GM19463 (cell line): ENCODE measurements at regions not wholly inside any gene's neighbourhood (a gene's known extent, or its start where the extent isn't known, plus 50 kb on each side); places are given as distances from the start of the nearest gene placed in this dataset.
"Not testable (repeated sequence)": the region's sequence is repeated elsewhere in the genome, so short reads cannot be mapped to it uniquely, and the experiment has no call there.

Source experiments
- ATAC-seq: cut with Tn5 transposase; IDR thresholded peaks from one replicate; pipeline ENCODE4 v1.9.1; 2021; ENCODE audit warnings: mild to moderate bottlenecking, moderate library complexity; ENCODE audit not compliant: unreplicated experiment

- ATAC-seq = no peak
Observed at GRCh38 chr3:137582484-137582883, 181.6 kb upstream of the SOX14 start.

- ATAC-seq = no peak
Observed at GRCh38 chr3:137583256-137583655, 180.9 kb upstream of the SOX14 start.

GRCh38 chr3:137588871-137589270 lies 175.2 kb upstream of the SOX14 start:
- ATAC-seq = no peak

- ATAC-seq = not testable (repeated sequence)
Observed at GRCh38 chr3:137595415-137595814, 168.7 kb upstream of the SOX14 start.

GRCh38 chr3:137610723-137611122 lies 153.4 kb upstream of the SOX14 start:
- ATAC-seq = no peak

- no peak for ATAC-seq
Observed at GRCh38 chr3:137612291-137612690, 151.8 kb upstream of the SOX14 start.

- ATAC-seq = no peak
Observed at GRCh38 chr3:137615659-137616418, 148.3 kb upstream of the SOX14 start.

- ATAC-seq = no peak
Observed at GRCh38 chr3:137641879-137642704, 122.0 kb upstream of the SOX14 start.

GRCh38 chr3:137642831-137643230 lies 121.3 kb upstream of the SOX14 start:
- ATAC-seq = no peak

GRCh38 chr3:137647179-137647578 lies 116.9 kb upstream of the SOX14 start:
- no peak for ATAC-seq

- ATAC-seq = no peak
Observed at GRCh38 chr3:137669519-137670060, 94.5 kb upstream of the SOX14 start.

GRCh38 chr3:137687181-137687879 lies 76.8 kb upstream of the SOX14 start:
- no peak for ATAC-seq

GRCh38 chr3:137692803-137693431 lies 71.2 kb upstream of the SOX14 start:
- ATAC-seq = no peak

- no peak for ATAC-seq
Observed at GRCh38 chr3:137693791-137694190, 70.3 kb upstream of the SOX14 start.

- ATAC-seq = no peak
Observed at GRCh38 chr3:137694836-137695235, 69.3 kb upstream of the SOX14 start.

GRCh38 chr3:137695351-137695750 lies 68.8 kb upstream of the SOX14 start:
- no peak for ATAC-seq

GRCh38 chr3:137709011-137709601 lies 55.0 kb upstream of the SOX14 start:
- ATAC-seq = no peak

GRCh38 chr3:137713965-137714364 lies 50.1 kb upstream of the SOX14 start:
- ATAC-seq = not testable (repeated sequence)
